GM12878 (cell line): ENCODE measurements at regions not wholly inside any gene's neighbourhood (a gene's known extent, or its start where the extent isn't known, plus 50 kb on each side); places are given as distances from the start of the nearest gene placed in this dataset.

Experiments
- ATAC-seq: fragments of 200-7000 bp; cut with Tn5 transposase; 3 replicates; pipeline ENCODE4 v1.9.1; 2020; ENCODE audit warnings: mild to moderate bottlenecking, moderate library complexity
- BruUV-seq: library from RNA; stranded (reverse); fragments of 400-500 nt; replicated peaks from 2 replicates; lab custom pipeline; 2021; lab: Mats Ljungman, UMichigan
- CTCF ChIA-PET: fragments of 300-600 bp; sonication (Branson Sonifier 250); formaldehyde crosslinking; extraction: SDS; loops from one replicate; lab custom pipeline; 2021; ENCODE audit warnings: inconsistent platforms; lab: Yijun Ruan, JAX
- POLR2A ChIA-PET: fragments of 350-600 bp; formaldehyde crosslinking; extraction: SDS; loops from one replicate; lab custom pipeline; 2021; ENCODE audit warnings: inconsistent platforms; lab: Charles Lee
- RAD21 ChIA-PET: fragments of 300-600 bp; sonication (Branson Sonifier 250); formaldehyde crosslinking; loops from one replicate; lab custom pipeline; 2023; ENCODE audit warnings: antibody characterized with exemption; ENCODE audit not compliant: unreplicated experiment; lab: Charles Lee
- SMC1A ChIA-PET: fragments of 300-600 bp; sonication (Branson Sonifier 250); formaldehyde crosslinking; loops from one replicate; lab custom pipeline; 2023; ENCODE audit not compliant: unreplicated experiment, uncharacterized antibody; lab: Charles Lee
- DNase-seq: peaks from one replicate; pipeline ENCODE4 v3.0.0-alpha.2; 2011; ENCODE audit warnings: low read depth, low spot score
- FAIRE-seq: peaks from 3 replicates; lab custom pipeline; 2011; peaks lifted over from hg19 to GRCh38; lab: Jason Lieb, UNC
- H2AFZ ChIP-seq: 2 replicates; pipeline ENCODE4 v1.6.0; 2011; ENCODE audit warnings: low read depth, low read length, control low read depth; ENCODE audit not compliant: control insufficient read depth
- H3K27ac ChIP-seq: 2 replicates; pipeline ENCODE4 v1.5.1; 2011; ENCODE audit warnings: control low read depth; ENCODE audit not compliant: control insufficient read depth, insufficient read depth
- H3K27me3 ChIP-seq, 2 experiments: replicated peaks in 1 of 2; 2 replicates each; pipeline versions ENCODE4 v1.6.0 to v1.6.1; 2011; ENCODE audit warnings: low read length in 1 of 2; ENCODE audit not compliant: control insufficient read depth in 2 of 2, insufficient read depth in 2 of 2
- H3K36me3 ChIP-seq, 2 experiments: 2 replicates each; pipeline ENCODE4 v1.5.1; 2011; ENCODE audit warnings: low read length in 1 of 2; ENCODE audit not compliant: control insufficient read depth in 2 of 2, insufficient read depth in 2 of 2
- H3K4me1 ChIP-seq: 2 replicates; pipeline ENCODE4 v1.6.1; 2011; ENCODE audit warnings: mild to moderate bottlenecking, low read length, moderate library complexity, mixed read lengths; ENCODE audit not compliant: control insufficient read depth, insufficient read depth
- H3K4me2 ChIP-seq: 2 replicates; pipeline ENCODE4 v1.6.0; 2011; ENCODE audit warnings: control low read depth; ENCODE audit not compliant: control insufficient read depth, insufficient read depth
- H3K4me3 ChIP-seq: fragments of 200-600 bp; sonication (generic); 2 replicates; pipeline ENCODE4 v1.5.1; 2016
- H3K79me2 ChIP-seq: 2 replicates; pipeline ENCODE4 v1.6.0; 2011; ENCODE audit warnings: low read length; ENCODE audit not compliant: control insufficient read depth, insufficient read depth
- H3K9ac ChIP-seq: 2 replicates; pipeline ENCODE4 v1.8.0; 2011; ENCODE audit warnings: low read length, control low read depth, mixed read lengths; ENCODE audit not compliant: control insufficient read depth, insufficient read depth
- H3K9me3 ChIP-seq: replicated peaks from 3 replicates; pipeline ENCODE4 v1.5.1; 2011; ENCODE audit warnings: mild to moderate bottlenecking, low read length; ENCODE audit not compliant: control insufficient read depth, insufficient read depth
- H4K20me1 ChIP-seq: 2 replicates; pipeline ENCODE4 v1.6.0; 2011; ENCODE audit not compliant: control insufficient read depth, insufficient read depth
- BCLAF1 ChIP-seq: fragments of 450-650 bp; IDR thresholded peaks from 2 replicates; pipeline ENCODE4 v1.6.1; 2017; ENCODE audit warnings: antibody characterized with exemption, mild to moderate bottlenecking, moderate library complexity
- CBX3 ChIP-seq: fragments of 200-600 bp; sonication (generic); IDR thresholded peaks from 2 replicates; pipeline ENCODE4 v1.6.1; 2016; ENCODE audit warnings: low read depth, borderline replicate concordance
- CEBPB ChIP-seq, 2 experiments: fragments of 150-350 bp in 1 of 2; IDR thresholded peaks; 2 replicates each; pipeline ENCODE4 v1.6.1; 2012 to 2014; ENCODE audit warnings: low read depth in 2 of 2, low read length in 2 of 2, borderline replicate concordance in 1 of 2, inconsistent platforms in 1 of 2
- CHD2 ChIP-seq: IDR thresholded peaks from 2 replicates; pipeline ENCODE4 v1.6.1; 2011; ENCODE audit warnings: low read depth, low read length, improper control_type of control experiment, borderline replicate concordance
- DPF2 ChIP-seq: fragments of 450-650 bp; IDR thresholded peaks from 2 replicates; pipeline ENCODE4 v1.6.1; 2017; ENCODE audit warnings: mild to moderate bottlenecking
- EGR1 ChIP-seq, 2 experiments: IDR thresholded peaks; 1 replicate in 1 of 2; 2 replicates in 1 of 2; pipeline ENCODE4 v1.6.1; 2011 to 2012; ENCODE audit warnings: low read depth in 2 of 2, low read length in 2 of 2, borderline replicate concordance in 1 of 2, mild to moderate bottlenecking in 1 of 2, moderate library complexity in 1 of 2
- ESRRA ChIP-seq: IDR thresholded peaks from 2 replicates; pipeline ENCODE4 v1.6.1; 2012; ENCODE audit warnings: mild to moderate bottlenecking, low read length, improper control_type of control experiment
- HDGF ChIP-seq: fragments of 450-650 bp; IDR thresholded peaks from 2 replicates; pipeline ENCODE4 v1.6.1; 2016; ENCODE audit warnings: antibody characterized with exemption
- RELA ChIP-seq: fragments of 450-650 bp; IDR thresholded peaks from 2 replicates; pipeline ENCODE4 v1.8.0; 2014; ENCODE audit warnings: borderline replicate concordance; ENCODE audit not compliant: partially characterized antibody
- SMC3 ChIP-seq: IDR thresholded peaks from 2 replicates; pipeline ENCODE4 v1.6.1; 2011; ENCODE audit warnings: low read length, improper control_type of control experiment, borderline replicate concordance
- STAT1 ChIP-seq: fragments of 450-650 bp; conservative IDR thresholded peaks from 2 replicates; pipeline ENCODE4 v1.6.1; 2014; ENCODE audit warnings: antibody characterized with exemption, mild to moderate bottlenecking
- TAF1 ChIP-seq: IDR thresholded peaks from 2 replicates; pipeline ENCODE4 v1.6.1; 2011; ENCODE audit warnings: mild to moderate bottlenecking, low read depth, low read length, borderline replicate concordance
- ZNF217 ChIP-seq: fragments of 450-650 bp; IDR thresholded peaks from 2 replicates; pipeline ENCODE4 v1.6.1; 2017; ENCODE audit warnings: antibody characterized with exemption, mild to moderate bottlenecking
- ZNF687 ChIP-seq: fragments of 450-650 bp; IDR thresholded peaks from 2 replicates; pipeline ENCODE4 v1.6.1; 2017; ENCODE audit warnings: mild to moderate bottlenecking, moderate library complexity
- WGBS: methylation state at CpG from one replicate; pipeline ENCODE4 v1.1.6; 2016; ENCODE audit warnings: low lambda C conversion rate; ENCODE audit not compliant: insufficient replicate concordance, insufficient coverage; ENCODE audit errors: missing lambda C conversion rate; 5-methylcytosine and 5-hydroxymethylcytosine counted together
- in situ Hi-C: fragments of 300-500 bp; cut with MboI; formaldehyde crosslinking; loops from 9 replicates; pipeline ENCODE4 v1.14.3; 2018; ENCODE audit warnings: mixed read lengths
- intact Hi-C: fragments of 100-400 bp; cut with micrococcal nuclease; formaldehyde crosslinking; loops from one replicate; pipeline ENCODE4 v1.14.2; 2022; ENCODE audit not compliant: unreplicated experiment
- TF ChIP-seq, protein P1 (sequence below): IDR thresholded peaks from 2 replicates; pipeline ENCODE4 v1.6.1; 2012; ENCODE audit warnings: low read depth, low read length, improper control_type of control experiment

DNA sequence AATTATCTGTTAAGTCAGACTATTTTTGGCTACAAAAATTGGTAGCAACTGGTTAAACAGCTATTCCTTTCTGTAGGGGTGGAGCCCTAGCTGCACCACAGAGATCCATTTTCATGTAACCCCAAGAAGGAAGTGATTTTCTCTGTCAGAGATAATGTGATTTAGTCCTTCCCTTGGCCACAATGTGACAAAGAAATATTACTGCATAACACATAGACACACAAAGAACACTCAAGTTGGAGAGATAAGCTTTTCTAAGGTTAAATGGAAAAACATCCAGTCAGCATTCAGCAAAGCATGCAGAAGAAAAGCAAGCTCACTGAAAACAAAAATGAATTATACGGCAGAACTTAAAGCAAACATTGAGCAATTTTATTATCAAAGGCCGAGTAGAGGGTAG is 227.8 kb upstream of the CDH9 start:
- Histone ChIP-seq H2AFZ (no peak overlapping the region), H3K27ac (no peak overlapping the region), H3K9ac (no peak overlapping the region), H3K9me3 (no peaks in the 10 kb centered on the region), H3K27me3 (no peaks in the 10 kb centered on the region), H3K4me2 (no peak overlapping the region), H3K36me3 (no peaks in the 10 kb centered on the region), H3K79me2 (no peaks in the 10 kb centered on the region), H3K4me1 (no peaks in the 10 kb centered on the region), H3K4me3 (no peak overlapping the region), H4K20me1 (no peaks in the 10 kb centered on the region)
- no peak for FAIRE-seq
- TF ChIP-seq CBX3 (no peak), BCLAF1 (no peak), HDGF (no peak), ESRRA (no peak), CEBPB (IDR thresholded peaks at IDR 0.05; ENCODE audit: borderline replicate concordance in 1 of 2, low read depth in 2 of 2, low read length in 2 of 2) (no peak), TAF1 (no peak), EGR1 (IDR thresholded peaks at IDR 0.05; ENCODE audit: borderline replicate concordance in 1 of 2, low read depth in 2 of 2, low read length in 2 of 2) (no peak), STAT1 (no peak), RELA (no peak), SMC3 (no peak), ZNF217 (no peak), DPF2 (no peak), CHD2 (no peak), ZNF687 (no peak)
- TF ChIP-seq, protein P1, sequence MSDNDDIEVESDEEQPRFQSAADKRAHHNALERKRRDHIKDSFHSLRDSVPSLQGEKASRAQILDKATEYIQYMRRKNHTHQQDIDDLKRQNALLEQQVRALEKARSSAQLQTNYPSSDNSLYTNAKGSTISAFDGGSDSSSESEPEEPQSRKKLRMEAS = no peak
- intact Hi-C loops = no loop called here
- SMC1A ChIA-PET = no interaction called here
- RAD21 ChIA-PET = no interaction called here
- no peak for ATAC-seq
- in situ Hi-C loops = no loop called here
- CTCF ChIA-PET = no interaction called here
- BruUV-seq = no TSS peak
- WGBS = 0% methylated on average over 2 of the region's 2 CpGs
- no peak for DNase-seq
- POLR2A ChIA-PET = no interaction called here
